Panc1 (cell line): ENCODE measurements at regions not wholly inside any gene's neighbourhood (a gene's known extent, or its start where the extent isn't known, plus 50 kb on each side); places are given as distances from the start of the nearest gene placed in this dataset.

Experiments used
- CTCF ChIP-seq: fragments of 450-650 bp; IDR thresholded peaks from 2 replicates; pipeline ENCODE4 v1.5.1; 2017; ENCODE audit warnings: mild to moderate bottlenecking
- POLR2AphosphoS5 ChIP-seq: IDR thresholded peaks from 2 replicates; pipeline ENCODE4 v1.6.1; 2012; ENCODE audit warnings: mild to moderate bottlenecking, low read depth, low read length, moderate library complexity
- TCF7L2 ChIP-seq: IDR thresholded peaks from 2 replicates; pipeline ENCODE4 v1.6.1; 2011; ENCODE audit warnings: mild to moderate bottlenecking, low read depth, low read length, inconsistent platforms

- TF ChIP-seq CTCF (no peak), POLR2AphosphoS5 (no peak), TCF7L2 (no peak)
These were observed 336.6 kb upstream of the MYT1L start for GRCh38 chr2:2667690-2668089.
